ENCODE measurements at regions not wholly inside any gene's neighbourhood (a gene's known extent, or its start where the extent isn't known, plus 50 kb on each side); places are given as distances from the start of the nearest gene placed in this dataset.

DNA sequence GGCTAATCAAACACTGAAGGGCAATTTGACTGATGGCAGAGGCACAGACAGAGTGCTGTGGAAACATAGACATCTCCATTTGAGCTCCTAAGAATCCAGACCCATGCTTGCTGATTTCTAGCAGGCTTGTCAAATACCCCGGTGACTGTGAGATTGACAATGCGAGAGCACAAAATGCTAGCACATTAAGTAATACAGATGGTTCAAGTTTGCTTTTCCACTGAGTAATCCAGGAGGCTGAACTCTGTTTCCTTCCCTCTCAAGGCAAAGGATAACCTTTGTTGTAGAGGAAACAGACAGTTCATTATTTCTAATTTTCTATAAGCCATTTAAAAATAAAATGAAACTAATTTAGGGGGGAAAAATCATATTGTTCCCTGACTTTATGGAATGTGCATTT is 256.5 kb upstream of the CRY1 start:
- no peak for TF ChIP-seq EZH2 (IDR thresholded peaks at IDR 0.05; ENCODE audit: borderline replicate concordance)
- TF ChIP-seq, protein P1, sequence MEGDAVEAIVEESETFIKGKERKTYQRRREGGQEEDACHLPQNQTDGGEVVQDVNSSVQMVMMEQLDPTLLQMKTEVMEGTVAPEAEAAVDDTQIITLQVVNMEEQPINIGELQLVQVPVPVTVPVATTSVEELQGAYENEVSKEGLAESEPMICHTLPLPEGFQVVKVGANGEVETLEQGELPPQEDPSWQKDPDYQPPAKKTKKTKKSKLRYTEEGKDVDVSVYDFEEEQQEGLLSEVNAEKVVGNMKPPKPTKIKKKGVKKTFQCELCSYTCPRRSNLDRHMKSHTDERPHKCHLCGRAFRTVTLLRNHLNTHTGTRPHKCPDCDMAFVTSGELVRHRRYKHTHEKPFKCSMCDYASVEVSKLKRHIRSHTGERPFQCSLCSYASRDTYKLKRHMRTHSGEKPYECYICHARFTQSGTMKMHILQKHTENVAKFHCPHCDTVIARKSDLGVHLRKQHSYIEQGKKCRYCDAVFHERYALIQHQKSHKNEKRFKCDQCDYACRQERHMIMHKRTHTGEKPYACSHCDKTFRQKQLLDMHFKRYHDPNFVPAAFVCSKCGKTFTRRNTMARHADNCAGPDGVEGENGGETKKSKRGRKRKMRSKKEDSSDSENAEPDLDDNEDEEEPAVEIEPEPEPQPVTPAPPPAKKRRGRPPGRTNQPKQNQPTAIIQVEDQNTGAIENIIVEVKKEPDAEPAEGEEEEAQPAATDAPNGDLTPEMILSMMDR (IDR thresholded peaks at IDR 0.05; ENCODE audit: poor library complexity): no peak
- TF ChIP-seq EZH2phosphoT487 (IDR thresholded peaks at IDR 0.05; ENCODE audit: low read depth, severe bottlenecking, unreplicated experiment): no peak
